ENCODE measurements at regions not wholly inside any gene's neighbourhood (a gene's known extent, or its start where the extent isn't known, plus 50 kb on each side); places are given as distances from the start of the nearest gene placed in this dataset.

GRCh38 chr2:128791985-128792320 lies 473.3 kb upstream of the HS6ST1 start:
- H3K9me3 ChIP-seq (replicated peaks; ENCODE audit: insufficient read depth, low read length): no peaks in the 10 kb centered on the region
- no peaks in the 10 kb centered on the region for H3K4me1 ChIP-seq (ENCODE audit: low read length)
- no peaks in the 10 kb centered on the region for H3K27me3 ChIP-seq (replicated peaks; ENCODE audit: insufficient read depth, low read length)

GRCh38 chr2:128792476-128793054 lies 473.9 kb upstream of the HS6ST1 start:
- no peaks in the 10 kb centered on the region for H3K9me2 ChIP-seq (replicated peaks; ENCODE audit: insufficient read depth, low read length)
- peaks cover 3% of the 10 kb centered on the region for H3K4me1 ChIP-seq (ENCODE audit: low read length)
- no peaks in the 10 kb centered on the region for H3F3A ChIP-seq (ENCODE audit: insufficient read depth, low read length)
- TF ChIP-seq CTCF (IDR thresholded peaks at IDR 0.05; ENCODE audit: low read length) (no peak), EZH2phosphoT487 (IDR thresholded peaks at IDR 0.05; ENCODE audit: low read length) (no peak), EZH2 (optimal IDR thresholded peaks at IDR 0.05; ENCODE audit: low read depth, low read length) (no peak)
- no peak overlapping the region for H3K9ac ChIP-seq (ENCODE audit: low read length)
- H4K20me1 ChIP-seq (ENCODE audit: insufficient read depth, low read length): no peaks in the 10 kb centered on the region
- no peaks in the 10 kb centered on the region for H3K9me3 ChIP-seq (replicated peaks; ENCODE audit: insufficient read depth, low read length)
- H3K27ac ChIP-seq (ENCODE audit: low read length): no peak overlapping the region
- no peak overlapping the region for H3K4me3 ChIP-seq (ENCODE audit: low read length)
- H3K4me2 ChIP-seq (ENCODE audit: low read depth, low read length): no peak overlapping the region
- H3K27me3 ChIP-seq (replicated peaks; ENCODE audit: insufficient read depth, low read length): no peaks in the 10 kb centered on the region
- no peak for DNase-seq
- H3K79me2 ChIP-seq (ENCODE audit: low read length): no peaks in the 10 kb centered on the region
- H3K36me3 ChIP-seq (replicated peaks; ENCODE audit: insufficient read depth, low read length): no peaks in the 10 kb centered on the region
- H2AFZ ChIP-seq (ENCODE audit: low read length): no peak overlapping the region

More at GRCh38 chr2:128791985-128792320, 473.3 kb upstream of the HS6ST1 start:
- no peaks in the 10 kb centered on the region for H3K36me3 ChIP-seq (replicated peaks; ENCODE audit: insufficient read depth, low read length)
- DNase-seq: no peak
- H4K20me1 ChIP-seq (ENCODE audit: insufficient read depth, low read length): no peaks in the 10 kb centered on the region
- no peak for TF ChIP-seq EZH2phosphoT487 (IDR thresholded peaks at IDR 0.05; ENCODE audit: low read length)
- no peak for TF ChIP-seq CTCF (IDR thresholded peaks at IDR 0.05; ENCODE audit: low read length)
- no peak for TF ChIP-seq EZH2 (optimal IDR thresholded peaks at IDR 0.05; ENCODE audit: low read depth, low read length)
- no peak overlapping the region for H3K27ac ChIP-seq (ENCODE audit: low read length)
- no peaks in the 10 kb centered on the region for H3K79me2 ChIP-seq (ENCODE audit: low read length)
- H3K4me3 ChIP-seq (ENCODE audit: low read length): no peak overlapping the region
- no peaks in the 10 kb centered on the region for H3F3A ChIP-seq (ENCODE audit: insufficient read depth, low read length)
- H3K9ac ChIP-seq (ENCODE audit: low read length): no peak overlapping the region
- no peaks in the 10 kb centered on the region for H3K9me2 ChIP-seq (replicated peaks; ENCODE audit: insufficient read depth, low read length)
- H3K4me2 ChIP-seq (ENCODE audit: low read depth, low read length): no peak overlapping the region
- H2AFZ ChIP-seq (ENCODE audit: low read length): no peak overlapping the region

GRCh38 chr2:128793404-128793803 lies 474.7 kb upstream of the HS6ST1 start:
- no peak overlapping the region for H2AFZ ChIP-seq (ENCODE audit: low read length)
- H3K79me2 ChIP-seq (ENCODE audit: low read length): no peaks in the 10 kb centered on the region
- no peaks in the 10 kb centered on the region for H3K27me3 ChIP-seq (replicated peaks; ENCODE audit: insufficient read depth, low read length)
- H3K27ac ChIP-seq (ENCODE audit: low read length): no peak overlapping the region
- DNase-seq: no peak
- H4K20me1 ChIP-seq (ENCODE audit: insufficient read depth, low read length): no peaks in the 10 kb centered on the region
- no peak overlapping the region for H3K4me3 ChIP-seq (ENCODE audit: low read length)
- H3K36me3 ChIP-seq (replicated peaks; ENCODE audit: insufficient read depth, low read length): no peaks in the 10 kb centered on the region
- H3K4me1 ChIP-seq (ENCODE audit: low read length): peaks cover 7% of the 10 kb centered on the region
- H3K9ac ChIP-seq (ENCODE audit: low read length): no peak overlapping the region
- peaks cover 2% of the 10 kb centered on the region; the same call in 1 of the 2 replicates for H3F3A ChIP-seq (ENCODE audit: insufficient read depth, low read length)
- H3K9me3 ChIP-seq (replicated peaks; ENCODE audit: insufficient read depth, low read length): no peaks in the 10 kb centered on the region
- no peaks in the 10 kb centered on the region for H3K9me2 ChIP-seq (replicated peaks; ENCODE audit: insufficient read depth, low read length)
- H3K4me2 ChIP-seq (ENCODE audit: low read depth, low read length): no peak overlapping the region
- no peak for TF ChIP-seq EZH2 (optimal IDR thresholded peaks at IDR 0.05; ENCODE audit: low read depth, low read length)

- H4K20me1 ChIP-seq (ENCODE audit: insufficient read depth, low read length): no peaks in the 10 kb centered on the region
- H3K4me2 ChIP-seq (ENCODE audit: low read depth, low read length): no peak overlapping the region
- H3K9me2 ChIP-seq (replicated peaks; ENCODE audit: insufficient read depth, low read length): no peaks in the 10 kb centered on the region
- no peak overlapping the region for H2AFZ ChIP-seq (ENCODE audit: low read length)
- DNase-seq: no peak
- H3K4me1 ChIP-seq (ENCODE audit: low read length): peaks cover 16% of the 10 kb centered on the region
- H3K27me3 ChIP-seq (replicated peaks; ENCODE audit: insufficient read depth, low read length): no peaks in the 10 kb centered on the region
- no peaks in the 10 kb centered on the region for H3K36me3 ChIP-seq (replicated peaks; ENCODE audit: insufficient read depth, low read length)
- no peaks in the 10 kb centered on the region for H3K9me3 ChIP-seq (replicated peaks; ENCODE audit: insufficient read depth, low read length)
- no peak overlapping the region for H3K4me3 ChIP-seq (ENCODE audit: low read length)
- no peak overlapping the region for H3K9ac ChIP-seq (ENCODE audit: low read length)
- TF ChIP-seq CTCF (IDR thresholded peaks at IDR 0.05; ENCODE audit: low read length) (no peak), EZH2 (optimal IDR thresholded peaks at IDR 0.05; ENCODE audit: low read depth, low read length) (no peak), EZH2phosphoT487 (IDR thresholded peaks at IDR 0.05; ENCODE audit: low read length) (no peak)
- no peaks in the 10 kb centered on the region for H3K79me2 ChIP-seq (ENCODE audit: low read length)
- no peak overlapping the region for H3K27ac ChIP-seq (ENCODE audit: low read length)
- peaks cover 6% of the 10 kb centered on the region; the same call in 1 of the 2 replicates for H3F3A ChIP-seq (ENCODE audit: insufficient read depth, low read length)
Observed at GRCh38 chr2:128794285-128794684, 475.6 kb upstream of the HS6ST1 start.
